Common myeloid progenitor, CD34-positive (primary cell): ENCODE measurements at regions not wholly inside any gene's neighbourhood (a gene's known extent, or its start where the extent isn't known, plus 50 kb on each side); places are given as distances from the start of the nearest gene placed in this dataset.

ENCODE experiments used
- CTCF ChIA-PET: fragments of 350-600 bp; sonication (Branson Sonifier 250); formaldehyde crosslinking; loops from one replicate; lab custom pipeline; 2021; ENCODE audit warnings: antibody characterized with exemption; lab: Charles Lee
- POLR2A ChIA-PET: fragments of 350-600 bp; sonication (Branson Sonifier 250); formaldehyde crosslinking; loops from one replicate; lab custom pipeline; 2021; ENCODE audit warnings: antibody characterized with exemption; lab: Charles Lee
- DNase-seq, 3 donors: peaks; one replicate each; pipeline versions ENCODE4 v3.0.0 to v3.0.0-alpha.2; 2013
- H3K27ac ChIP-seq, 2 experiments: 1 replicate in 1 of 2; 2 replicates in 1 of 2; pipeline ENCODE4 v1.7.0; 2013; ENCODE audit warnings: inconsistent platforms in 2 of 2, low read length in 2 of 2, mild to moderate bottlenecking in 2 of 2, low read depth in 1 of 2, moderate library complexity in 1 of 2; ENCODE audit not compliant: severe bottlenecking in 2 of 2, insufficient read depth in 1 of 2, poor library complexity in 1 of 2
- H3K27me3 ChIP-seq, 5 experiments: replicated peaks in 2 of 5; 1 replicate in 3 of 5; 2 replicates in 2 of 5; pipeline versions ENCODE4 v1.6.1 to v1.7.0; 2013; ENCODE audit warnings: low read length in 4 of 5, mild to moderate bottlenecking in 2 of 5, moderate library complexity in 2 of 5, inconsistent platforms in 1 of 5; ENCODE audit not compliant: insufficient read depth in 5 of 5, control insufficient read depth in 4 of 5
- H3K36me3 ChIP-seq, 4 experiments: 1 replicate in 2 of 4; 2 replicates in 2 of 4; pipeline versions ENCODE4 v1.6.1 to v1.7.0; 2013; ENCODE audit warnings: low read length in 3 of 4, control low read depth in 1 of 4, mild to moderate bottlenecking in 1 of 4; ENCODE audit not compliant: control insufficient read depth in 4 of 4, insufficient read depth in 4 of 4
- H3K4me1 ChIP-seq, 4 experiments: 1 replicate in 3 of 4; 2 replicates in 1 of 4; pipeline versions ENCODE4 v1.6.1 to v1.7.1; 2013; ENCODE audit warnings: low read length in 3 of 4, mild to moderate bottlenecking in 3 of 4, control low read depth in 1 of 4, inconsistent platforms in 1 of 4, moderate library complexity in 1 of 4; ENCODE audit not compliant: control insufficient read depth in 4 of 4, insufficient read depth in 4 of 4; ENCODE audit errors: control extremely low read depth in 1 of 4
- H3K4me3 ChIP-seq, 7 experiments: 1 replicate in 4 of 7; 2 replicates in 3 of 7; pipeline versions ENCODE4 v1.5.1 to v1.7.0; 2013; ENCODE audit warnings: mild to moderate bottlenecking in 7 of 7, low read length in 6 of 7, moderate library complexity in 6 of 7, inconsistent platforms in 2 of 7, low read depth in 2 of 7, control low read depth in 1 of 7; ENCODE audit not compliant: insufficient read depth in 4 of 7, control insufficient read depth in 1 of 7; ENCODE audit errors: extremely low read depth in 1 of 7
- H3K9me3 ChIP-seq, 5 experiments: 1 replicate in 4 of 5; 2 replicates in 1 of 5; pipeline versions ENCODE4 v1.6.1 to v1.7.1; 2013; ENCODE audit warnings: low read length in 4 of 5, mild to moderate bottlenecking in 2 of 5, inconsistent platforms in 1 of 5, low read depth in 1 of 5, moderate library complexity in 1 of 5; ENCODE audit not compliant: control insufficient read depth in 4 of 5, insufficient read depth in 2 of 5; ENCODE audit errors: control extremely low read depth in 1 of 5
- WGBS: methylation state at CpG from one replicate; pipeline ENCODE4 v1.1.5; 2013; ENCODE audit not compliant: insufficient coverage; 5-methylcytosine and 5-hydroxymethylcytosine counted together

DNA sequence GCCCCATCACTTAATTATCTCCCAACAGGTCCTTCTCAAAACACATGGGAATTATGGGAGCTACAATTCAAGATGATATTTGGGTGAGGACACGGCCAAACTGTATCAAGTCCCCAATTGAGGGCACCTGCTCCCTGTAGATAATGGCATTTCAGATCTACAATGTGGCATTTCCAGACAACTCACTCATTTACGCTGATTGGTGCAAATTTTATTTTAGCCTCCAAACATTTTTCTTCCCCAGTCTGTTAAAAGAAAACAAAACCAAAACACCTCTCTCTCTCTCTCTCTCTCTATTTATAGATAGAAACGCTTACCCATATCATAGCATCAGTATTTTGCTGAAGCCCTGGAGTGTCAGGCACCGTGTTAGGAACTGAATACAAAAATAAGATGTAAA is 148.7 kb upstream of the KLF6 start:
- no peak for DNase-seq
- WGBS: 93% methylated on average over 3 of the region's 4 CpGs
- CTCF ChIA-PET: interaction anchor here (1.8 kb wide), 1 partner anchor 23 kb away, joined by 5 read pairs; no protein-coding TSS in a partner anchor
- POLR2A ChIA-PET: no interaction called here
- no peak overlapping the region for H3K27ac ChIP-seq
- no peaks in the 10 kb centered on the region for H3K9me3 ChIP-seq
- no peaks in the 10 kb centered on the region for H3K27me3 ChIP-seq
- no peaks in the 10 kb centered on the region for H3K36me3 ChIP-seq
- H3K4me3 ChIP-seq: no peak overlapping the region
- peaks cover 0 to 8% (median 0%) of the 10 kb centered on the region in 4 experiments for H3K4me1 ChIP-seq

DNA sequence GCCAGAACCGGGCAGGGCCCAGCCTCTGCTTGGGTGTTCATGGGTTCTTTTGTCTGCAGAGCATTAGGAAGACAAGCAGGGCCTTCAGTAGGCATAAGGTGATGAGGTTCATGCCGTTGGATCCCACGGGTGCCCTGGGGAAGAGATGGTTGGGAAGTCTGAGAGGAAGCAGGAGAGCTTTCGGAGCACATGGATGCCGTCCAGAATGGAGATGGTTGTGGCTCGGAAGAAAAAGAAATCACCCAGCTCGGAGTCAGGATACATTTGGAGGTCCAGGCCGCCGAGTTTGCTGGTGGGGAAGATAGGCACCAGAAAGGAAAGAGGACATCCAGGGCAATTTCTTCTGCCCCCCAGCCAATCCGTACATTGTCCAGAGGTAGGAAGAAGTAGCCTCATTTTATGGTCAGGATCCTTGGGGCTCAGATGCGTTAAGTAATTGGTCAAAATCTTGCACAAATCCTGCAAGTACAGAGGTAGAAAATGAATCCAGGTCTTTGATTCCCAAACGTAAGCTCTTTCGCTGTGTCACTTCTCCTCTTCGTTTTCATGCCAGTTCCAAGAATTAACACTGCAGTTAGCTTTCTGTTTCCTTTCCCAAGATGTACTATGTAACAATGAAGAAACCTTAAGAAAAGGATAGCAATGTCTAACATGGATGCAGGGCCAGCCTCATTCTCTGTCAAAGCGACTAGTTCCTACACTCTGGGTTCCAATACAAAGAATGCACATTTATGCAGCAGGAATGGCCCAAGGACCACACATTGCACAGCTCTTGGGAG is 147.8 kb upstream of the KLF6 start:
- POLR2A ChIA-PET: no interaction called here
- CTCF ChIA-PET: interaction anchor here (1.8 kb wide), 1 partner anchor 22 kb away, joined by 5 read pairs; no protein-coding TSS in a partner anchor

DNA sequence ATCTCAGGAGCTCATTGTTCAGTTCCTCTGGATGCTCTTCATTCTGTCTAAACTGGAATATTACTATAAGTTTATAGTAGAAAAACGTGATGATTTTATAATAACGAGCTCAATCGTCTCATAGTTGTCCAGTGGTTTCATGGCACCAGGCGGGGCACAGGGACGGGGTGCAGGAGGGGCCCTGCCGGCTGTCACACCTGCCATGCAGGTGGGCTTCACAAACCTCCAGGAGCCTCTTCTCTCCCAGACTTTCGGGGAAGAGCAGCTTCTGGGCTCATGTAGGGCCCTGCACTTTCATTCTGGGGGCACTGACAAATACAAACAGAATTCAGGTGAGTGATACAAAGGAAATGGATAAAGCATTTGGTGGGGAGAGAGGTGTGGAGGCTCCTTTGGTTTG is 146.9 kb upstream of the KLF6 start:
- POLR2A ChIA-PET: no interaction called here
- H3K4me1 ChIP-seq: peaks cover 0 to 8% (median 0%) of the 10 kb centered on the region in 4 experiments
- H3K27me3 ChIP-seq: no peaks in the 10 kb centered on the region
- WGBS: 92% methylated on average over 5 of the region's 7 CpGs
- no peak for DNase-seq
- no peak overlapping the region for H3K4me3 ChIP-seq
- no peak overlapping the region for H3K27ac ChIP-seq
- H3K9me3 ChIP-seq: no peaks in the 10 kb centered on the region
- CTCF ChIA-PET: no interaction called here
- no peaks in the 10 kb centered on the region for H3K36me3 ChIP-seq

More for the DNA sequence above, 147.8 kb upstream of the KLF6 start:
- Histone ChIP-seq H3K27me3 (no peaks in the 10 kb centered on the region), H3K9me3 (no peaks in the 10 kb centered on the region), H3K36me3 (no peaks in the 10 kb centered on the region), H3K4me1 (peaks cover 0 to 8% (median 0%) of the 10 kb centered on the region in 4 experiments), H3K27ac (no peak overlapping the region), H3K4me3 (no peak overlapping the region)
- peak in 2 of 3 donors; percentile 24 to 32 for DNase-seq
- WGBS: 83% methylated on average over 14 of the region's 15 CpGs

DNA sequence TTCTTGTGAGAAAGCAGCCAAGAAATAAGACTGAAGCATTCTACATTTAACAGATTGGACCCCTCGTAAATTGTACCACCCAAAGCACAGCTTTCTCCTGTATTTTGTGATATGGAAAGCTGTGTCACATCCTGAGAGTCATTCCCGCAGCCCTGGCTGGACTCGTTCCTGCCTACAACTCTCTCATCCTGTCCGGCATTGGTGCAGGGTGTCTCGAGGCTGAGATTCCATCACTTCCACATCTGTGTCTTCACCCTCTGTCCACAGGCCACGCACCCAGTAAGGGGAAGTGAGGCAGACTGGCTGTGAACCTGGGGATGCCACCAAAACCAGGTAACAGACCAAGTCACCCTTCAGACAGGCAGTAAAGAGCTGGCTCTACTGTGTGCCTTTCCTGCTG is 146.2 kb upstream of the KLF6 start:
- POLR2A ChIA-PET: no interaction called here

DNA sequence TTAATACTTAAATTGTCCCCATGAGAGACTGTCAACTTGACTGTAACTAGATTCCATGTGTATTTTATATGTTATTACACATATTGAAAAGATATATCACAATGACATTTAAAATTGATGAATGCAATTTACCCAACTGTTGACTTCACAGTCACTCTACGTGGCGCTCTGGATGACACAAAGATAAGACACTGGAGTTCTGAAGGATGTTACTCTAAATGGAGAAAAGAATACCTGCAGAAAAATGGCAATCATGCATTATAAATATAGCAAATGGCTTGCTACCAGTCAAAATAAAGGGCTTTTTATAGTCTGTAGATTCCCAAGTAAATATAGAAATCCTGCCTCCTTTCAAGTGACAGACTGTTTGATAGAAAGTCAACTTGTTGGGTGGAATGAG is 143.6 kb upstream of the KLF6 start:
- H3K9me3 ChIP-seq: no peaks in the 10 kb centered on the region
- WGBS: no CpG with 5 or more reads among the region's 2 CpGs
- peaks cover 0 to 9% (median 3%) of the 10 kb centered on the region in 4 experiments for H3K4me1 ChIP-seq
- ChIA-PET CTCF (interaction anchor here (1.5 kb wide), 1 partner anchor 122 kb away, joined by 3 read pairs; no protein-coding TSS in a partner anchor), POLR2A (no interaction called here)
- H3K36me3 ChIP-seq: no peaks in the 10 kb centered on the region
- no peaks in the 10 kb centered on the region for H3K27me3 ChIP-seq
- DNase-seq: no peak
- H3K4me3 ChIP-seq: no peak overlapping the region
- no peak overlapping the region for H3K27ac ChIP-seq

More for the DNA sequence above, 146.2 kb upstream of the KLF6 start:
- CTCF ChIA-PET: interaction anchor here (0.7 kb wide), 1 partner anchor 164 kb away, joined by 3 read pairs; no protein-coding TSS in a partner anchor
- no peaks in the 10 kb centered on the region for H3K36me3 ChIP-seq
- H3K4me1 ChIP-seq: peaks cover 0 to 8% (median 2%) of the 10 kb centered on the region in 4 experiments
- 98% methylated on average over 6 of the region's 6 CpGs for WGBS
- no peaks in the 10 kb centered on the region for H3K9me3 ChIP-seq
- no peak overlapping the region for H3K27ac ChIP-seq
- DNase-seq: no peak
- H3K4me3 ChIP-seq: no peak overlapping the region
- no peaks in the 10 kb centered on the region for H3K27me3 ChIP-seq

DNA sequence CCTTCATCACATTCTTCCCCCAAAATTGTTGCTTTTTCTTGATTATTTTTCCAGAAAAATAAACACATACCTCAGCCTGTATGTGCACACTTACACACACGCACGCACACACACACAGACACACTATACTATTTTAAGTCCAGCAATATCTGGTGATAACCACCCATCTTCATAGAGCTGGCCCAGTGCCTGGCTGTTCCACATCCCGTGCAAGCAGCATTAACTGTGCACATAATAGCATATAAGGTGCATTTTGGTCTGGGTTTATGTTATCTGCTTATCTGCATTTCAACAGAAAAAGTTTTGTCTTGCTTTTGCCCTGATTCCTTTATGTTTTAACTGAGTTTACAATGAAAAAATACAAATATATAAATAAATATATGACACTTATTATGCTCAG is 143.1 kb upstream of the KLF6 start:
- Histone ChIP-seq H3K36me3 (no peaks in the 10 kb centered on the region), H3K27ac (no peak overlapping the region), H3K27me3 (no peaks in the 10 kb centered on the region), H3K4me1 (peaks cover 0 to 9% (median 2%) of the 10 kb centered on the region in 4 experiments), H3K9me3 (no peaks in the 10 kb centered on the region), H3K4me3 (no peak overlapping the region)
- WGBS: 50% methylated on average over 2 of the region's 3 CpGs
- no peak for DNase-seq
- CTCF ChIA-PET: interaction anchor here (1.5 kb wide), 1 partner anchor 123 kb away, joined by 3 read pairs; no protein-coding TSS in a partner anchor
- POLR2A ChIA-PET: no interaction called here
